ENCODE measurements at regions not wholly inside any gene's neighbourhood (a gene's known extent, or its start where the extent isn't known, plus 50 kb on each side); places are given as distances from the start of the nearest gene placed in this dataset.
A peak's percentile ranks its signal among the peaks of the same experiment; 100 is the strongest.

GRCh38 chr21:22535630-22536029 is 1537.4 kb downstream of the NCAM2 start:
- Mint-ChIP-seq H3K4me3 (no peak overlapping the region), H3K27ac (no peak overlapping the region), H3K36me3 (ENCODE audit: low read depth) (no peaks in the 10 kb centered on the region), H3K9me3 (peaks cover 47% of the 10 kb centered on the region), H3K4me1 (no peaks in the 10 kb centered on the region), H3K27me3 (no peaks in the 10 kb centered on the region)
- ATAC-seq (replicated peaks), result no peak

GRCh38 chr21:22536509-22536908 is 1538.3 kb downstream of the NCAM2 start:
- Mint-ChIP-seq H3K4me3 (no peak overlapping the region), H3K27me3 (no peaks in the 10 kb centered on the region), H3K9me3 (peaks cover 47% of the 10 kb centered on the region), H3K36me3 (ENCODE audit: low read depth) (no peaks in the 10 kb centered on the region), H3K4me1 (no peaks in the 10 kb centered on the region), H3K27ac (no peak overlapping the region)
- ATAC-seq (replicated peaks), result peak; percentile 79

GRCh38 chr21:22544747-22545146 is 1546.5 kb downstream of the NCAM2 start:
- Mint-ChIP-seq H3K4me1 (no peaks in the 10 kb centered on the region), H3K9me3 (peaks cover 4% of the 10 kb centered on the region), H3K27me3 (no peaks in the 10 kb centered on the region), H3K36me3 (ENCODE audit: low read depth) (no peaks in the 10 kb centered on the region), H3K27ac (no peak overlapping the region), H3K4me3 (no peak overlapping the region)
- no peak for ATAC-seq (replicated peaks)

GRCh38 chr21:22552390-22552789 is 1554.2 kb downstream of the NCAM2 start:
- Mint-ChIP-seq H3K36me3 (ENCODE audit: low read depth) (no peaks in the 10 kb centered on the region), H3K4me3 (no peak overlapping the region), H3K4me1 (no peaks in the 10 kb centered on the region), H3K27ac (no peak overlapping the region), H3K27me3 (no peaks in the 10 kb centered on the region), H3K9me3 (no peaks in the 10 kb centered on the region)
- ATAC-seq (replicated peaks), result no peak

GRCh38 chr21:22554690-22555316 is 1556.6 kb downstream of the NCAM2 start:
- ATAC-seq (replicated peaks), result no peak
- H3K9me3 Mint-ChIP-seq, result no peaks in the 10 kb centered on the region
- H3K27me3 Mint-ChIP-seq, result no peaks in the 10 kb centered on the region
- H3K4me1 Mint-ChIP-seq, result no peaks in the 10 kb centered on the region
- no peaks in the 10 kb centered on the region for H3K36me3 Mint-ChIP-seq (ENCODE audit: low read depth)
- H3K4me3 Mint-ChIP-seq, result no peak overlapping the region
- no peak overlapping the region for H3K27ac Mint-ChIP-seq

- Mint-ChIP-seq H3K27me3 (no peaks in the 10 kb centered on the region), H3K4me1 (no peaks in the 10 kb centered on the region), H3K9me3 (peaks cover 10% of the 10 kb centered on the region), H3K27ac (no peak overlapping the region), H3K4me3 (no peak overlapping the region), H3K36me3 (ENCODE audit: low read depth) (no peaks in the 10 kb centered on the region)
- ATAC-seq (replicated peaks), result no peak
Measured at GRCh38 chr21:22556829-22557228, 1558.6 kb downstream of the NCAM2 start.

GRCh38 chr21:22561946-22562345 is 1563.7 kb downstream of the NCAM2 start:
- Mint-ChIP-seq H3K36me3 (ENCODE audit: low read depth) (no peaks in the 10 kb centered on the region), H3K27me3 (no peaks in the 10 kb centered on the region), H3K27ac (no peak overlapping the region), H3K9me3 (peaks cover 10% of the 10 kb centered on the region), H3K4me1 (no peaks in the 10 kb centered on the region), H3K4me3 (no peak overlapping the region)
- no peak for ATAC-seq (replicated peaks)

GRCh38 chr21:22573834-22574233 is 1575.6 kb downstream of the NCAM2 start:
- H3K27ac Mint-ChIP-seq, result no peak overlapping the region
- H3K4me1 Mint-ChIP-seq, result no peaks in the 10 kb centered on the region
- H3K4me3 Mint-ChIP-seq, result no peak overlapping the region
- no peak for ATAC-seq (replicated peaks)
- no peaks in the 10 kb centered on the region for H3K27me3 Mint-ChIP-seq
- no peaks in the 10 kb centered on the region for H3K9me3 Mint-ChIP-seq
- H3K36me3 Mint-ChIP-seq (ENCODE audit: low read depth), result no peaks in the 10 kb centered on the region

- Mint-ChIP-seq H3K9me3 (no peaks in the 10 kb centered on the region), H3K4me1 (no peaks in the 10 kb centered on the region)
- no peak for ATAC-seq (replicated peaks)
Measured at GRCh38 chr21:22575165-22575584, 1577.0 kb downstream of the NCAM2 start.

GRCh38 chr21:22579741-22580140 is 1581.5 kb downstream of the NCAM2 start:
- H3K36me3 Mint-ChIP-seq (ENCODE audit: low read depth), result no peaks in the 10 kb centered on the region
- H3K9me3 Mint-ChIP-seq, result no peaks in the 10 kb centered on the region
- no peak overlapping the region for H3K27ac Mint-ChIP-seq
- no peak overlapping the region for H3K4me3 Mint-ChIP-seq
- no peaks in the 10 kb centered on the region for H3K4me1 Mint-ChIP-seq
- ATAC-seq (replicated peaks), result no peak
- H3K27me3 Mint-ChIP-seq, result no peaks in the 10 kb centered on the region

More at GRCh38 chr21:22575165-22575584, 1577.0 kb downstream of the NCAM2 start:
- Mint-ChIP-seq H3K4me3 (no peak overlapping the region), H3K27ac (no peak overlapping the region), H3K27me3 (no peaks in the 10 kb centered on the region), H3K36me3 (ENCODE audit: low read depth) (no peaks in the 10 kb centered on the region)

GRCh38 chr21:22582026-22582425 is 1583.8 kb downstream of the NCAM2 start:
- Mint-ChIP-seq H3K4me3 (no peak overlapping the region), H3K4me1 (no peaks in the 10 kb centered on the region), H3K36me3 (ENCODE audit: low read depth) (no peaks in the 10 kb centered on the region), H3K27me3 (no peaks in the 10 kb centered on the region), H3K9me3 (peaks cover 3% of the 10 kb centered on the region), H3K27ac (no peak overlapping the region)
- ATAC-seq (replicated peaks), result no peak

GRCh38 chr21:22584308-22584707 is 1586.1 kb downstream of the NCAM2 start:
- Mint-ChIP-seq H3K4me3 (no peak overlapping the region), H3K4me1 (no peaks in the 10 kb centered on the region), H3K27me3 (no peaks in the 10 kb centered on the region), H3K9me3 (peaks cover 3% of the 10 kb centered on the region), H3K27ac (no peak overlapping the region), H3K36me3 (ENCODE audit: low read depth) (no peaks in the 10 kb centered on the region)
- ATAC-seq (replicated peaks), result no peak

- H3K4me1 Mint-ChIP-seq, result no peaks in the 10 kb centered on the region
- no peak overlapping the region for H3K4me3 Mint-ChIP-seq
- H3K36me3 Mint-ChIP-seq (ENCODE audit: low read depth), result no peaks in the 10 kb centered on the region
- no peaks in the 10 kb centered on the region for H3K27me3 Mint-ChIP-seq
- H3K27ac Mint-ChIP-seq, result no peak overlapping the region
- no peak for ATAC-seq (replicated peaks)
- peaks cover 3% of the 10 kb centered on the region for H3K9me3 Mint-ChIP-seq
Measured at GRCh38 chr21:22585558-22585957, 1587.3 kb downstream of the NCAM2 start.

- H3K9me3 Mint-ChIP-seq, result no peaks in the 10 kb centered on the region
- no peak overlapping the region for H3K4me3 Mint-ChIP-seq
- H3K27me3 Mint-ChIP-seq, result no peaks in the 10 kb centered on the region
- no peak for ATAC-seq (replicated peaks)
- no peaks in the 10 kb centered on the region for H3K36me3 Mint-ChIP-seq (ENCODE audit: low read depth)
- H3K4me1 Mint-ChIP-seq, result no peaks in the 10 kb centered on the region
- H3K27ac Mint-ChIP-seq, result no peak overlapping the region
Measured at GRCh38 chr21:22597660-22598255, 1599.5 kb downstream of the NCAM2 start.

GRCh38 chr21:22609802-22610201 is 1611.6 kb downstream of the NCAM2 start:
- Mint-ChIP-seq H3K4me3 (no peak overlapping the region), H3K27ac (no peak overlapping the region), H3K9me3 (no peaks in the 10 kb centered on the region), H3K4me1 (no peaks in the 10 kb centered on the region), H3K36me3 (ENCODE audit: low read depth) (no peaks in the 10 kb centered on the region), H3K27me3 (no peaks in the 10 kb centered on the region)
- no peak for ATAC-seq (replicated peaks)

All from activated T-helper 17 cell treated with anti-CD3 and anti-CD28 coated beads, Interleukin-2, amount 50 U/mL, for 72 hours (primary cell).